ENCODE measurements at regions not wholly inside any gene's neighbourhood (a gene's known extent, or its start where the extent isn't known, plus 50 kb on each side); places are given as distances from the start of the nearest gene placed in this dataset.
"Not testable (repeated sequence)": the region's sequence is repeated elsewhere in the genome, so short reads cannot be mapped to it uniquely, and the experiment has no call there.

DNA sequence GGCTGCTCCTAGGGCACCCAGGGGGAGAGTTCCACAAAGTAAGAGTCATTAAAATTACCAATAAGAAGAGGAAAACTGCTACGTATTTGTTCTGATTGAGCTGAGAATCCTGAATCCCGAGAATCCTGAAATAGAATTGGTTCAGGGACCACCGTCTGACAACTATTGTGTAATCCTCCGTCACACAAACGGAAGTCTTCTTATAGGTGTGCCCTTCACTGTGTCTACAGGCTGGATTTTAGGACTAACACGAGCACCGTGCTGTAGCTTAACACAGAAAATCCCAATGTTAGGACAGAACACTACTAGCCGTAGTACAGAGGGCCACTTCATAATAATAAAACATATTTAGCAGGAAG is 50.6 kb upstream of the RNF182 start:
- no peak for DNase-seq

- peak; percentile 60 for DNase-seq
Observed at GRCh38 chr6:13873288-13874190, 51.2 kb upstream of the RNF182 start.

- DNase-seq: no peak
Observed at GRCh38 chr6:13872681-13873080, 52.1 kb upstream of the RNF182 start.

DNA sequence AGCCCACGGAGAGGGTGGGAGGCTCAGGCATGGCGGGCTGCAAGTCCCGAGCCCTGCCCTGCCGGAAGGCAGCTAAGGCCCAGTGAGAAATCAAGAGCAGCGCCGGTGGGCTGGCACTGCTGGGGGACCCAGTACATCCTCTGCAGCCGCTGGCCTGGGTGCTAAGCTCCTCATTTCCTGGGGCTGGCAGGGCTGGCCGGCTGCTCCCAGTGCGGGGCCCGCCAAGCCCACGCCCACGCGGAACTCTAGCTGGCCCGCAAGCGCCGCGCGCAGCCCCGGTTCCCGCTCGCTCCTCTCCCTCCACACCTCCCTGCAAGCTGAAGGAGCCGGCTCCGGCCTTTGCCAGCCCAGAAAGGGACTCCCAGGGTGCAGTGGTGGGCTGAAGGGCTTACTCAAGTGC is 52.7 kb upstream of the RNF182 start:
- DNase-seq: not testable (repeated sequence)

GRCh38 chr6:13870214-13870830 is 54.4 kb upstream of the RNF182 start:
- DNase-seq: no peak

DNA sequence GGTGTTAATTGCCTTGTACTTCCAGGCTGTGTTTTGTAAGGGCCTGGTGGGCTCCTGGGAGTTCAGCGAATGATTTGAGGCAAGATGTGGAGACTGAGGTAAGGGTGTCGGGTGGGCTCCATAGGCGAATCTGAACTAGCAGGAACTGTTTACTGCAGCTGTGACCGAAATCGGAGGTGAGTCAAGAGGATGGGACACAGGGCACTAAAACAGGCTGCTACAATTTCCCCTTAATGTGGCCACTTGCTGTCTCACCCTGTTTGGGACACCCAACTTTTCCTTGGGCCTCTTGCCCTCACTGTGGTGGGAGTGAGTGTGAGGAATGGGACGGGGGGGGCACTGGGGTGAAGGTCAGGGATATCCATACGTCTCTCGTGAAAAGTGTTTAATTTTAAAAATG is 53.9 kb upstream of the MCUR1 start:
- no peak for DNase-seq

DNA sequence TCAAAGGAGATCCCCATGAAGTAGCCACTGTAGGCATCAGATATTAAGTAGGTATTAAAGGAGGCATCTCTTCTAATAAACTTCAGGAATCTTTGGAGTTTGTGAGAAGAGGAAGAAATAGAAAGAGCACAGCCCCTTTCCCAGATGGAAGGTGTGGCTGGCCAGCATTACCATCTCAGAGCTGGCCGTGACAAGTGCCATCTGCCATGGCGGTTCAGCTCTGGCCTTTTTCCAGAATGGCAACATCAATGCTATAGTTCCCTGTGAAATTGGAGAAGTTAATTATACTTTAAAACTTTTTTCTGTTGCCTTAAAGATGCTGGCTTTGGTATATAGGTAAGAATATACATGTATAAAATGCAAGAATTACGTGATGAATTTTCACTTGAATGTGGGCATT is 51.9 kb upstream of the MCUR1 start:
- no peak for DNase-seq

DNA sequence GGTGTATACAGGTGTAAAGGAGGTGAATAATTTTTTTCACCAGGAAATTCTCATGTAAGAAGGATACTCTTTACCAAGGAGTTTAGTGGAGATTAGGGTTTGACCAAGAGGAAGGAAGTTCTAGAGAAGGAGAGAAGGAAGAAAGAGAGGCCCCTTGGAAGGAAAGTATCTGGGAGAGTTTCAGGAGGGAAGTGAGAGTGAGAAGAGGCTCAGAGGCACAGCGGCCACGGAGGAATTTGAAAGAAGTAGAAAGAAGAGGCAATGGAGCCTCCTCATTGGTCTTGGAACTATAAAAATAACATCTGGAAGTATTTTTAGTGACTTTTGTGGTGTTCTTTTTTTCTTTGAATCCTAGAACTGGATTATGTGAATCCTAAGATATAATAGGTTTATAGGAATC is 50.8 kb upstream of the MCUR1 start:
- DNase-seq: no peak

DNA sequence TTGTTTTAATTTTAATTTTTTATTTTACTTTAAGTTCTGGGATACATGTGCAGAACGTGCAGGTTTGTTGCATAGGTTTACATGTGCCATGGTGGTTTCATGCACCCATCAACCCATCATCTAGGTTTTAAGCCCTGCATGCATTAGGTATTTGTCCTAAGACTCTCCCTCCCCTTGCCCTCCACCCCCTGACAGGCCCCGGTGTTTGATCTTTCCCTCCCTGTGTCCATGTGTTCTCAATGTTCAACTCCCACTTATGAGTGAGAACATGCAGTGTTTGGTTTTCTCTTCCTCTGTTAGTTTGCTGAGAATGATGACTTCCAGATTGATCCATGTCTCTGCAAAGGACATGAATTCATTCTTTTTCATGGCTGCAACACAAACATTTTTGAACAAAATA is 50.3 kb upstream of the MCUR1 start:
- not testable (repeated sequence) for DNase-seq
